WTC11 (cell line): ENCODE measurements at regions not wholly inside any gene's neighbourhood (a gene's known extent, or its start where the extent isn't known, plus 50 kb on each side); places are given as distances from the start of the nearest gene placed in this dataset.

Experiments
- ATAC-seq: fragments of 200-7000 bp; cut with Tn5 transposase; 2 replicates; pipeline ENCODE4 v1.10.0; 2021; ENCODE audit warnings: mild to moderate bottlenecking, moderate library complexity
- CTCF ChIA-PET: fragments of 300-600 bp; sonication (Branson Sonifier 250); formaldehyde crosslinking; loops from one replicate; lab custom pipeline; 2021; ENCODE audit warnings: antibody characterized with exemption; lab: Charles Lee
- POLR2A ChIA-PET: fragments of 350-600 bp; sonication (Branson Sonifier 250); formaldehyde crosslinking; loops from one replicate; lab custom pipeline; 2021; ENCODE audit warnings: antibody characterized with exemption; lab: Charles Lee
- DNase-seq: peaks from one replicate; pipeline ENCODE4 v3.0.0; 2021; ENCODE audit warnings: low spot score
- H3K27ac Mint-ChIP-seq: 2 replicates; pipeline ENCODE4 v1.8.0; 2021; ENCODE audit warnings: mixed read lengths
- H3K27me3 Mint-ChIP-seq: 2 replicates; pipeline ENCODE4 v1.8.0; 2021; ENCODE audit warnings: low read depth, mild to moderate bottlenecking, moderate library complexity, mixed read lengths
- H3K36me3 Mint-ChIP-seq: 2 replicates; pipeline ENCODE4 v1.8.0; 2021; ENCODE audit warnings: mixed read lengths
- H3K4me1 Mint-ChIP-seq: 2 replicates; pipeline ENCODE4 v1.8.0; 2022; ENCODE audit warnings: mixed read lengths
- H3K4me3 Mint-ChIP-seq: 2 replicates; pipeline ENCODE4 v1.8.0; 2021; ENCODE audit warnings: mild to moderate bottlenecking, moderate library complexity, mixed read lengths
- H3K9me3 Mint-ChIP-seq: 2 replicates; pipeline ENCODE4 v1.8.0; 2021; ENCODE audit warnings: mixed read lengths
- CREB1 ChIP-seq: sonication (generic); formaldehyde crosslinking; IDR thresholded peaks from 2 replicates; pipeline ENCODE4 v1.8.0; 2023; ENCODE audit warnings: mild to moderate bottlenecking, missing genetic modification reagents
- IRF2 ChIP-seq: sonication (generic); formaldehyde crosslinking; IDR thresholded peaks from 2 replicates; pipeline ENCODE4 v1.8.0; 2022; ENCODE audit warnings: low read depth, missing genetic modification reagents, borderline replicate concordance
- NR2C2 ChIP-seq: sonication (generic); formaldehyde crosslinking; IDR thresholded peaks from 2 replicates; pipeline ENCODE4 v1.8.0; 2022; ENCODE audit warnings: mild to moderate bottlenecking, missing genetic modification reagents
- TCF7 ChIP-seq: sonication (generic); formaldehyde crosslinking; IDR thresholded peaks from 2 replicates; pipeline ENCODE4 v1.8.0; 2022; ENCODE audit warnings: mild to moderate bottlenecking, low read depth, missing genetic modification reagents, moderate library complexity
- ZNF671 ChIP-seq: fragments of 250-450 bp; sonication (Bioruptor Pico); IDR thresholded peaks from 2 replicates; pipeline ENCODE4 v1.8.0; 2021; ENCODE audit warnings: mild to moderate bottlenecking
- TF ChIP-seq, protein P1 (sequence below): fragments of 250-450 bp; sonication (Bioruptor Pico); IDR thresholded peaks from 2 replicates; pipeline ENCODE4 v1.9.0; 2021; ENCODE audit warnings: mild to moderate bottlenecking, borderline replicate concordance
- TF ChIP-seq, protein P2 (sequence below): sonication (generic); formaldehyde crosslinking; IDR thresholded peaks from 2 replicates; pipeline ENCODE4 v1.8.0; 2023; ENCODE audit warnings: mild to moderate bottlenecking, missing genetic modification reagents
- TF ChIP-seq, protein P3 (sequence below): sonication (generic); formaldehyde crosslinking; IDR thresholded peaks from 2 replicates; pipeline ENCODE4 v1.8.1; 2022; ENCODE audit warnings: missing genetic modification reagents, borderline replicate concordance
- TF ChIP-seq, protein P4 (sequence below): sonication (generic); formaldehyde crosslinking; conservative IDR thresholded peaks from 2 replicates; pipeline ENCODE4 v1.8.1; 2023; ENCODE audit warnings: mild to moderate bottlenecking, low read depth, missing genetic modification reagents, moderate library complexity
- TF ChIP-seq, protein P5 (sequence below): sonication (generic); formaldehyde crosslinking; IDR thresholded peaks from 2 replicates; pipeline ENCODE4 v1.8.1; 2022; ENCODE audit warnings: mild to moderate bottlenecking, missing genetic modification reagents, moderate library complexity, borderline replicate concordance
- TF ChIP-seq, protein P6 (sequence below): sonication (generic); formaldehyde crosslinking; IDR thresholded peaks from 2 replicates; pipeline ENCODE4 v1.8.1; 2022; ENCODE audit warnings: mild to moderate bottlenecking, moderate library complexity, missing genetic modification reagents
- TF ChIP-seq, protein P7 (sequence below): fragments of 250-450 bp; sonication (Bioruptor Pico); IDR thresholded peaks from 2 replicates; pipeline ENCODE4 v1.9.0; 2021; ENCODE audit warnings: mild to moderate bottlenecking
- TF ChIP-seq, protein P8 (sequence below): sonication (generic); formaldehyde crosslinking; IDR thresholded peaks from 2 replicates; pipeline ENCODE4 v1.8.1; 2023; ENCODE audit warnings: mild to moderate bottlenecking, missing genetic modification reagents, moderate library complexity
- TF ChIP-seq, protein P9 (sequence below): sonication (generic); formaldehyde crosslinking; IDR thresholded peaks from 2 replicates; pipeline ENCODE4 v1.8.0; 2022; ENCODE audit warnings: mild to moderate bottlenecking, missing genetic modification reagents

DNA sequence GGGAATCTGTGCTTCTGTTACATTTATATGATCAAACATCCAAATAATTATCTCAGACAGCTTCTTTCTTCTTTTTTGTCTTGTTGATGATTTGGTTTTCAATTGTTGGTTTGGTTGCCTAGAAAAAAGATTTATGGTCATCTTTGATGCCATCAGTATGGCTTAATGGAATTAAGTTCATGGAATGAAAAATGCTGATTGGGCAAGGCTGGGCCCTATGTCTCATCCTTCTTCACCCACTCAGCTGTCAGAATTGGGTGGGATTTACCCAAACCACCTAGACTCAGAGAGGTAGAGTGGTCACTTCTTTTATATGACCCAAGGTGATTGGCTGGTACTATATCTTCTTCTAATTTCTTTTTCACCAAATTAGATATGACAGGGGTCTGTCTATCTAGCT, 258.3 kb downstream of the DOK5 start (continued):
- TF ChIP-seq NR2C2 (CRISPR knock-in tag) = no peak
- TF ChIP-seq, protein P1, sequence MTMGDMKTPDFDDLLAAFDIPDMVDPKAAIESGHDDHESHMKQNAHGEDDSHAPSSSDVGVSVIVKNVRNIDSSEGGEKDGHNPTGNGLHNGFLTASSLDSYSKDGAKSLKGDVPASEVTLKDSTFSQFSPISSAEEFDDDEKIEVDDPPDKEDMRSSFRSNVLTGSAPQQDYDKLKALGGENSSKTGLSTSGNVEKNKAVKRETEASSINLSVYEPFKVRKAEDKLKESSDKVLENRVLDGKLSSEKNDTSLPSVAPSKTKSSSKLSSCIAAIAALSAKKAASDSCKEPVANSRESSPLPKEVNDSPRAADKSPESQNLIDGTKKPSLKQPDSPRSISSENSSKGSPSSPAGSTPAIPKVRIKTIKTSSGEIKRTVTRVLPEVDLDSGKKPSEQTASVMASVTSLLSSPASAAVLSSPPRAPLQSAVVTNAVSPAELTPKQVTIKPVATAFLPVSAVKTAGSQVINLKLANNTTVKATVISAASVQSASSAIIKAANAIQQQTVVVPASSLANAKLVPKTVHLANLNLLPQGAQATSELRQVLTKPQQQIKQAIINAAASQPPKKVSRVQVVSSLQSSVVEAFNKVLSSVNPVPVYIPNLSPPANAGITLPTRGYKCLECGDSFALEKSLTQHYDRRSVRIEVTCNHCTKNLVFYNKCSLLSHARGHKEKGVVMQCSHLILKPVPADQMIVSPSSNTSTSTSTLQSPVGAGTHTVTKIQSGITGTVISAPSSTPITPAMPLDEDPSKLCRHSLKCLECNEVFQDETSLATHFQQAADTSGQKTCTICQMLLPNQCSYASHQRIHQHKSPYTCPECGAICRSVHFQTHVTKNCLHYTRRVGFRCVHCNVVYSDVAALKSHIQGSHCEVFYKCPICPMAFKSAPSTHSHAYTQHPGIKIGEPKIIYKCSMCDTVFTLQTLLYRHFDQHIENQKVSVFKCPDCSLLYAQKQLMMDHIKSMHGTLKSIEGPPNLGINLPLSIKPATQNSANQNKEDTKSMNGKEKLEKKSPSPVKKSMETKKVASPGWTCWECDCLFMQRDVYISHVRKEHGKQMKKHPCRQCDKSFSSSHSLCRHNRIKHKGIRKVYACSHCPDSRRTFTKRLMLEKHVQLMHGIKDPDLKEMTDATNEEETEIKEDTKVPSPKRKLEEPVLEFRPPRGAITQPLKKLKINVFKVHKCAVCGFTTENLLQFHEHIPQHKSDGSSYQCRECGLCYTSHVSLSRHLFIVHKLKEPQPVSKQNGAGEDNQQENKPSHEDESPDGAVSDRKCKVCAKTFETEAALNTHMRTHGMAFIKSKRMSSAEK (CRISPR knock-in tag) = no peak
- TF ChIP-seq, protein P2, sequence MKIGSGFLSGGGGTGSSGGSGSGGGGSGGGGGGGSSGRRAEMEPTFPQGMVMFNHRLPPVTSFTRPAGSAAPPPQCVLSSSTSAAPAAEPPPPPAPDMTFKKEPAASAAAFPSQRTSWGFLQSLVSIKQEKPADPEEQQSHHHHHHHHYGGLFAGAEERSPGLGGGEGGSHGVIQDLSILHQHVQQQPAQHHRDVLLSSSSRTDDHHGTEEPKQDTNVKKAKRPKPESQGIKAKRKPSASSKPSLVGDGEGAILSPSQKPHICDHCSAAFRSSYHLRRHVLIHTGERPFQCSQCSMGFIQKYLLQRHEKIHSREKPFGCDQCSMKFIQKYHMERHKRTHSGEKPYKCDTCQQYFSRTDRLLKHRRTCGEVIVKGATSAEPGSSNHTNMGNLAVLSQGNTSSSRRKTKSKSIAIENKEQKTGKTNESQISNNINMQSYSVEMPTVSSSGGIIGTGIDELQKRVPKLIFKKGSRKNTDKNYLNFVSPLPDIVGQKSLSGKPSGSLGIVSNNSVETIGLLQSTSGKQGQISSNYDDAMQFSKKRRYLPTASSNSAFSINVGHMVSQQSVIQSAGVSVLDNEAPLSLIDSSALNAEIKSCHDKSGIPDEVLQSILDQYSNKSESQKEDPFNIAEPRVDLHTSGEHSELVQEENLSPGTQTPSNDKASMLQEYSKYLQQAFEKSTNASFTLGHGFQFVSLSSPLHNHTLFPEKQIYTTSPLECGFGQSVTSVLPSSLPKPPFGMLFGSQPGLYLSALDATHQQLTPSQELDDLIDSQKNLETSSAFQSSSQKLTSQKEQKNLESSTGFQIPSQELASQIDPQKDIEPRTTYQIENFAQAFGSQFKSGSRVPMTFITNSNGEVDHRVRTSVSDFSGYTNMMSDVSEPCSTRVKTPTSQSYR (CRISPR knock-in tag) = no peak
- TF ChIP-seq, protein P3, sequence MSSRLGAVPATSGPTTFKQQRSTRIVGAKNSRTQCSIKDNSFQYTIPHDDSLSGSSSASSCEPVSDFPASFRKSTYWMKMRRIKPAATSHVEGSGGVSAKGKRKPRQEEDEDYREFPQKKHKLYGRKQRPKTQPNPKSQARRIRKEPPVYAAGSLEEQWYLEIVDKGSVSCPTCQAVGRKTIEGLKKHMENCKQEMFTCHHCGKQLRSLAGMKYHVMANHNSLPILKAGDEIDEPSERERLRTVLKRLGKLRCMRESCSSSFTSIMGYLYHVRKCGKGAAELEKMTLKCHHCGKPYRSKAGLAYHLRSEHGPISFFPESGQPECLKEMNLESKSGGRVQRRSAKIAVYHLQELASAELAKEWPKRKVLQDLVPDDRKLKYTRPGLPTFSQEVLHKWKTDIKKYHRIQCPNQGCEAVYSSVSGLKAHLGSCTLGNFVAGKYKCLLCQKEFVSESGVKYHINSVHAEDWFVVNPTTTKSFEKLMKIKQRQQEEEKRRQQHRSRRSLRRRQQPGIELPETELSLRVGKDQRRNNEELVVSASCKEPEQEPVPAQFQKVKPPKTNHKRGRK (CRISPR knock-in tag) = no peak
- TF ChIP-seq, protein P4, sequence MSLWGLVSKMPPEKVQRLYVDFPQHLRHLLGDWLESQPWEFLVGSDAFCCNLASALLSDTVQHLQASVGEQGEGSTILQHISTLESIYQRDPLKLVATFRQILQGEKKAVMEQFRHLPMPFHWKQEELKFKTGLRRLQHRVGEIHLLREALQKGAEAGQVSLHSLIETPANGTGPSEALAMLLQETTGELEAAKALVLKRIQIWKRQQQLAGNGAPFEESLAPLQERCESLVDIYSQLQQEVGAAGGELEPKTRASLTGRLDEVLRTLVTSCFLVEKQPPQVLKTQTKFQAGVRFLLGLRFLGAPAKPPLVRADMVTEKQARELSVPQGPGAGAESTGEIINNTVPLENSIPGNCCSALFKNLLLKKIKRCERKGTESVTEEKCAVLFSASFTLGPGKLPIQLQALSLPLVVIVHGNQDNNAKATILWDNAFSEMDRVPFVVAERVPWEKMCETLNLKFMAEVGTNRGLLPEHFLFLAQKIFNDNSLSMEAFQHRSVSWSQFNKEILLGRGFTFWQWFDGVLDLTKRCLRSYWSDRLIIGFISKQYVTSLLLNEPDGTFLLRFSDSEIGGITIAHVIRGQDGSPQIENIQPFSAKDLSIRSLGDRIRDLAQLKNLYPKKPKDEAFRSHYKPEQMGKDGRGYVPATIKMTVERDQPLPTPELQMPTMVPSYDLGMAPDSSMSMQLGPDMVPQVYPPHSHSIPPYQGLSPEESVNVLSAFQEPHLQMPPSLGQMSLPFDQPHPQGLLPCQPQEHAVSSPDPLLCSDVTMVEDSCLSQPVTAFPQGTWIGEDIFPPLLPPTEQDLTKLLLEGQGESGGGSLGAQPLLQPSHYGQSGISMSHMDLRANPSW (CRISPR knock-in tag) = no peak
- no peak for TF ChIP-seq CREB1 (CRISPR knock-in tag)
- no peak for TF ChIP-seq ZNF671
- TF ChIP-seq, protein P5, sequence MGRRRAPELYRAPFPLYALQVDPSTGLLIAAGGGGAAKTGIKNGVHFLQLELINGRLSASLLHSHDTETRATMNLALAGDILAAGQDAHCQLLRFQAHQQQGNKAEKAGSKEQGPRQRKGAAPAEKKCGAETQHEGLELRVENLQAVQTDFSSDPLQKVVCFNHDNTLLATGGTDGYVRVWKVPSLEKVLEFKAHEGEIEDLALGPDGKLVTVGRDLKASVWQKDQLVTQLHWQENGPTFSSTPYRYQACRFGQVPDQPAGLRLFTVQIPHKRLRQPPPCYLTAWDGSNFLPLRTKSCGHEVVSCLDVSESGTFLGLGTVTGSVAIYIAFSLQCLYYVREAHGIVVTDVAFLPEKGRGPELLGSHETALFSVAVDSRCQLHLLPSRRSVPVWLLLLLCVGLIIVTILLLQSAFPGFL = no peak
- TF ChIP-seq, protein P6, sequence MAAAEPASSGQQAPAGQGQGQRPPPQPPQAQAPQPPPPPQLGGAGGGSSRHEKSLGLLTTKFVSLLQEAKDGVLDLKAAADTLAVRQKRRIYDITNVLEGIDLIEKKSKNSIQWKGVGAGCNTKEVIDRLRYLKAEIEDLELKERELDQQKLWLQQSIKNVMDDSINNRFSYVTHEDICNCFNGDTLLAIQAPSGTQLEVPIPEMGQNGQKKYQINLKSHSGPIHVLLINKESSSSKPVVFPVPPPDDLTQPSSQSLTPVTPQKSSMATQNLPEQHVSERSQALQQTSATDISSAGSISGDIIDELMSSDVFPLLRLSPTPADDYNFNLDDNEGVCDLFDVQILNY (CRISPR knock-in tag) = no peak

DNA sequence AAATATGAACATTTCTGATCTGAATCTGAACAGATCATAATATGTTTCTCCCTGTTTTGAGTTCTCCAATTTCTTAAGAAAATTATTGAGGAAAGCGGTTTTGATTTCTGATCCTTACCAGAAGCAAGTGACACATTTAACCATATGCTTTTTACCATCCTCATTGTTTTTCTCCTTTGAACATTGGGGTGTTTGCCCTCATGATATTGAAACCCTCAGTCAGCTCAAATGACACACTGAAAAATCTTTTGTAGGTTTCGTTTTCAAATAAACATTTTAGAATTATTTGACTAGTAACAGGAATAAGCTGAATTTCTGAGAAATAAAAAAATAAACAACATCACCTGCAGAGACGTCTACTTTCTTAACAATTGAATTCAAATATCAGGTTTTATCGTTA, 252.1 kb downstream of the DOK5 start:
- Mint-ChIP-seq H3K4me3 (no peak overlapping the region), H3K27me3 (peaks cover 9% of the 10 kb centered on the region), H3K4me1 (no peaks in the 10 kb centered on the region), H3K27ac (no peak overlapping the region), H3K9me3 (peaks cover 78% of the 10 kb centered on the region), H3K36me3 (peaks cover 63% of the 10 kb centered on the region)
- no peak for DNase-seq
- ChIA-PET CTCF (no interaction called here), POLR2A (no interaction called here)
- ATAC-seq = no peak
- TF ChIP-seq, protein P7, sequence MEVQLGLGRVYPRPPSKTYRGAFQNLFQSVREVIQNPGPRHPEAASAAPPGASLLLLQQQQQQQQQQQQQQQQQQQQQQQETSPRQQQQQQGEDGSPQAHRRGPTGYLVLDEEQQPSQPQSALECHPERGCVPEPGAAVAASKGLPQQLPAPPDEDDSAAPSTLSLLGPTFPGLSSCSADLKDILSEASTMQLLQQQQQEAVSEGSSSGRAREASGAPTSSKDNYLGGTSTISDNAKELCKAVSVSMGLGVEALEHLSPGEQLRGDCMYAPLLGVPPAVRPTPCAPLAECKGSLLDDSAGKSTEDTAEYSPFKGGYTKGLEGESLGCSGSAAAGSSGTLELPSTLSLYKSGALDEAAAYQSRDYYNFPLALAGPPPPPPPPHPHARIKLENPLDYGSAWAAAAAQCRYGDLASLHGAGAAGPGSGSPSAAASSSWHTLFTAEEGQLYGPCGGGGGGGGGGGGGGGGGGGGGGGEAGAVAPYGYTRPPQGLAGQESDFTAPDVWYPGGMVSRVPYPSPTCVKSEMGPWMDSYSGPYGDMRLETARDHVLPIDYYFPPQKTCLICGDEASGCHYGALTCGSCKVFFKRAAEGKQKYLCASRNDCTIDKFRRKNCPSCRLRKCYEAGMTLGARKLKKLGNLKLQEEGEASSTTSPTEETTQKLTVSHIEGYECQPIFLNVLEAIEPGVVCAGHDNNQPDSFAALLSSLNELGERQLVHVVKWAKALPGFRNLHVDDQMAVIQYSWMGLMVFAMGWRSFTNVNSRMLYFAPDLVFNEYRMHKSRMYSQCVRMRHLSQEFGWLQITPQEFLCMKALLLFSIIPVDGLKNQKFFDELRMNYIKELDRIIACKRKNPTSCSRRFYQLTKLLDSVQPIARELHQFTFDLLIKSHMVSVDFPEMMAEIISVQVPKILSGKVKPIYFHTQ (CRISPR knock-in tag) = no peak
- TF ChIP-seq IRF2 (CRISPR knock-in tag) (no peak), ZNF671 (no peak), TCF7 (CRISPR knock-in tag) (no peak)
- TF ChIP-seq, protein P8, sequence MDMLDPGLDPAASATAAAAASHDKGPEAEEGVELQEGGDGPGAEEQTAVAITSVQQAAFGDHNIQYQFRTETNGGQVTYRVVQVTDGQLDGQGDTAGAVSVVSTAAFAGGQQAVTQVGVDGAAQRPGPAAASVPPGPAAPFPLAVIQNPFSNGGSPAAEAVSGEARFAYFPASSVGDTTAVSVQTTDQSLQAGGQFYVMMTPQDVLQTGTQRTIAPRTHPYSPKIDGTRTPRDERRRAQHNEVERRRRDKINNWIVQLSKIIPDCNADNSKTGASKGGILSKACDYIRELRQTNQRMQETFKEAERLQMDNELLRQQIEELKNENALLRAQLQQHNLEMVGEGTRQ (CRISPR knock-in tag) = no peak
- TF ChIP-seq, protein P9, sequence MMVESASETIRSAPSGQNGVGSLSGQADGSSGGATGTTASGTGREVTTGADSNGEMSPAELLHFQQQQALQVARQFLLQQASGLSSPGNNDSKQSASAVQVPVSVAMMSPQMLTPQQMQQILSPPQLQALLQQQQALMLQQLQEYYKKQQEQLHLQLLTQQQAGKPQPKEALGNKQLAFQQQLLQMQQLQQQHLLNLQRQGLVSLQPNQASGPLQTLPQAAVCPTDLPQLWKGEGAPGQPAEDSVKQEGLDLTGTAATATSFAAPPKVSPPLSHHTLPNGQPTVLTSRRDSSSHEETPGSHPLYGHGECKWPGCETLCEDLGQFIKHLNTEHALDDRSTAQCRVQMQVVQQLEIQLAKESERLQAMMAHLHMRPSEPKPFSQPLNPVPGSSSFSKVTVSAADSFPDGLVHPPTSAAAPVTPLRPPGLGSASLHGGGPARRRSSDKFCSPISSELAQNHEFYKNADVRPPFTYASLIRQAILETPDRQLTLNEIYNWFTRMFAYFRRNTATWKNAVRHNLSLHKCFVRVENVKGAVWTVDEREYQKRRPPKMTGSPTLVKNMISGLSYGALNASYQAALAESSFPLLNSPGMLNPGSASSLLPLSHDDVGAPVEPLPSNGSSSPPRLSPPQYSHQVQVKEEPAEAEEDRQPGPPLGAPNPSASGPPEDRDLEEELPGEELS = no peak
- TF ChIP-seq, protein P6 (CRISPR knock-in tag) = no peak
